Fibroblast of lung (primary cell): ENCODE measurements at regions not wholly inside any gene's neighbourhood (a gene's known extent, or its start where the extent isn't known, plus 50 kb on each side); places are given as distances from the start of the nearest gene placed in this dataset.

Source experiments
- DNase-seq, 2 donors: peaks; one replicate each; pipeline versions ENCODE4 v3.0.0 to v3.0.0-alpha.2; 2010; ENCODE audit warnings: low read depth in 2 of 2
- H2AFZ ChIP-seq: 2 replicates; pipeline ENCODE4 v1.5.1; 2012; ENCODE audit warnings: low read length, control low read depth, inconsistent platforms
- H3K27ac ChIP-seq: 2 replicates; pipeline ENCODE4 v1.5.1; 2011; ENCODE audit warnings: low read length, control low read depth; ENCODE audit not compliant: insufficient read depth
- H3K27me3 ChIP-seq: 2 replicates; pipeline ENCODE4 v1.5.1; 2011; ENCODE audit warnings: mild to moderate bottlenecking, low read length; ENCODE audit not compliant: control insufficient read depth, insufficient read depth
- H3K36me3 ChIP-seq: 2 replicates; pipeline ENCODE4 v1.5.1; 2011; ENCODE audit warnings: low read length; ENCODE audit not compliant: control insufficient read depth, insufficient read depth
- H3K4me1 ChIP-seq: 2 replicates; pipeline ENCODE4 v1.5.1; 2011; ENCODE audit warnings: low read length; ENCODE audit not compliant: control insufficient read depth, insufficient read depth; ENCODE audit errors: extremely low read depth
- H3K4me2 ChIP-seq: 2 replicates; pipeline ENCODE4 v1.5.1; 2011; ENCODE audit warnings: low read length, control low read depth; ENCODE audit not compliant: insufficient read depth; ENCODE audit errors: extremely low read depth
- H3K4me3 ChIP-seq, 4 experiments: fragments of 200-600 bp in 1 of 4; sonication (generic) in 1 of 4; replicated peaks in 1 of 4; 2 replicates each; pipeline ENCODE4 v1.5.1; 2011 to 2016; ENCODE audit warnings: low read length in 4 of 4, low read depth in 3 of 4, mild to moderate bottlenecking in 3 of 4, control low read depth in 2 of 4, inconsistent platforms in 1 of 4, mixed read lengths in 1 of 4; ENCODE audit not compliant: insufficient read depth in 1 of 4; ENCODE audit errors: control extremely low read depth in 1 of 4
- H3K79me2 ChIP-seq: 2 replicates; pipeline ENCODE4 v1.5.1; 2012; ENCODE audit warnings: mild to moderate bottlenecking, low read length, inconsistent platforms; ENCODE audit not compliant: control insufficient read depth, insufficient read depth
- H3K9ac ChIP-seq: 2 replicates; pipeline ENCODE4 v1.5.1; 2011; ENCODE audit warnings: mild to moderate bottlenecking, low read length, control low read depth; ENCODE audit not compliant: insufficient read depth
- H3K9me3 ChIP-seq: 2 replicates; pipeline ENCODE4 v1.5.1; 2012; ENCODE audit warnings: low read depth, low read length; ENCODE audit not compliant: control insufficient read depth, insufficient read depth
- H4K20me1 ChIP-seq: 2 replicates; pipeline ENCODE4 v1.5.1; 2011; ENCODE audit warnings: low read length; ENCODE audit not compliant: control insufficient read depth, insufficient read depth; ENCODE audit errors: extremely low read depth
- CTCF ChIP-seq, 2 donors: IDR thresholded peaks in 1 of 2; conservative IDR thresholded peaks in 1 of 2; 1 replicate in 1 of 2; 2 replicates in 1 of 2; pipeline ENCODE4 v1.5.1; 2011 to 2012; ENCODE audit warnings: low read length in 2 of 2, control low read depth in 1 of 2, inconsistent platforms in 1 of 2, low read depth in 1 of 2, mild to moderate bottlenecking in 1 of 2
- EZH2 ChIP-seq: IDR thresholded peaks from 2 replicates; pipeline ENCODE4 v1.5.1; 2012; ENCODE audit warnings: low read length, control low read depth, mild to moderate bottlenecking; ENCODE audit errors: missing control alignments

GRCh38 chr14:86404425-86404824 is 874.5 kb downstream of the FLRT2 start:
- Histone ChIP-seq H3K9me3 (no peaks in the 10 kb centered on the region), H3K4me2 (no peak overlapping the region), H3K27ac (no peak overlapping the region), H4K20me1 (no peaks in the 10 kb centered on the region), H3K79me2 (no peaks in the 10 kb centered on the region), H3K27me3 (no peaks in the 10 kb centered on the region), H3K36me3 (no peaks in the 10 kb centered on the region), H2AFZ (no peak overlapping the region), H3K4me3 (no peak overlapping the region), H3K4me1 (no peaks in the 10 kb centered on the region), H3K9ac (no peak overlapping the region)
- no peak for DNase-seq
- no peak for TF ChIP-seq CTCF (conservative IDR thresholded peaks at IDR 0.05 in 1 of 2, IDR thresholded peaks at IDR 0.05 in 1 of 2; ENCODE audit: low read depth in 1 of 2, low read length in 2 of 2)

GRCh38 chr14:86402545-86402944 is 872.6 kb downstream of the FLRT2 start:
- TF ChIP-seq CTCF (conservative IDR thresholded peaks at IDR 0.05 in 1 of 2, IDR thresholded peaks at IDR 0.05 in 1 of 2; ENCODE audit: low read depth in 1 of 2, low read length in 2 of 2) (no peak), EZH2 (no peak)
- Histone ChIP-seq H3K27me3 (no peaks in the 10 kb centered on the region), H2AFZ (no peak overlapping the region), H3K9me3 (no peaks in the 10 kb centered on the region), H3K4me3 (no peak overlapping the region), H3K9ac (no peak overlapping the region), H3K79me2 (no peaks in the 10 kb centered on the region), H3K4me1 (no peaks in the 10 kb centered on the region), H3K36me3 (no peaks in the 10 kb centered on the region), H3K27ac (no peak overlapping the region), H4K20me1 (no peaks in the 10 kb centered on the region), H3K4me2 (no peak overlapping the region)
- no peak for DNase-seq

GRCh38 chr14:86391085-86391484 is 861.1 kb downstream of the FLRT2 start:
- Histone ChIP-seq H3K9ac (no peak overlapping the region), H2AFZ (no peak overlapping the region), H3K27me3 (no peaks in the 10 kb centered on the region), H3K79me2 (no peaks in the 10 kb centered on the region), H3K27ac (no peak overlapping the region), H3K4me2 (no peak overlapping the region), H3K4me3 (no peak overlapping the region), H3K4me1 (no peaks in the 10 kb centered on the region), H3K9me3 (no peaks in the 10 kb centered on the region), H4K20me1 (no peaks in the 10 kb centered on the region), H3K36me3 (no peaks in the 10 kb centered on the region)
- DNase-seq = no peak
- TF ChIP-seq CTCF (conservative IDR thresholded peaks at IDR 0.05 in 1 of 2, IDR thresholded peaks at IDR 0.05 in 1 of 2; ENCODE audit: low read depth in 1 of 2, low read length in 2 of 2) (no peak), EZH2 (no peak)
